Vagina (tissue), 2 donors: ENCODE measurements at regions not wholly inside any gene's neighbourhood (a gene's known extent, or its start where the extent isn't known, plus 50 kb on each side); places are given as distances from the start of the nearest gene placed in this dataset.

Experiments
- CTCF ChIP-seq, 3 experiments: fragments of 450-650 bp in 2 of 3; fragments of 200-600 bp in 1 of 3; sonication (generic) in 1 of 3; IDR thresholded peaks; one replicate each; pipeline ENCODE4 v1.5.1; 2017 to 2019; ENCODE audit warnings: antibody characterized with exemption in 3 of 3, mild to moderate bottlenecking in 2 of 3, moderate library complexity in 2 of 3
- POLR2A ChIP-seq, 2 donors: fragments of 450-650 bp; IDR thresholded peaks; one replicate each; pipeline ENCODE4 v1.6.1; 2017; ENCODE audit warnings: antibody characterized with exemption in 2 of 2, mild to moderate bottlenecking in 2 of 2, moderate library complexity in 2 of 2
- POLR2AphosphoS5 ChIP-seq, 2 donors: sonication (generic); formaldehyde crosslinking; IDR thresholded peaks; one replicate each; pipeline ENCODE4 v1.9.0; 2017; ENCODE audit warnings: antibody characterized with exemption in 2 of 2, mild to moderate bottlenecking in 2 of 2, low read depth in 1 of 2; ENCODE audit not compliant: insufficient read depth in 1 of 2

- no peak for TF ChIP-seq CTCF (IDR thresholded peaks at IDR 0.05)
- no peak for TF ChIP-seq POLR2A (IDR thresholded peaks at IDR 0.05)
- TF ChIP-seq POLR2AphosphoS5 (IDR thresholded peaks at IDR 0.05; ENCODE audit: insufficient read depth in 1 of 2, low read depth in 1 of 2) = no peak
These were observed 192.1 kb upstream of the CXCR4 start for GRCh38 chr2:136310005-136310495.
